ENCODE measurements at regions not wholly inside any gene's neighbourhood (a gene's known extent, or its start where the extent isn't known, plus 50 kb on each side); places are given as distances from the start of the nearest gene placed in this dataset.

DNA sequence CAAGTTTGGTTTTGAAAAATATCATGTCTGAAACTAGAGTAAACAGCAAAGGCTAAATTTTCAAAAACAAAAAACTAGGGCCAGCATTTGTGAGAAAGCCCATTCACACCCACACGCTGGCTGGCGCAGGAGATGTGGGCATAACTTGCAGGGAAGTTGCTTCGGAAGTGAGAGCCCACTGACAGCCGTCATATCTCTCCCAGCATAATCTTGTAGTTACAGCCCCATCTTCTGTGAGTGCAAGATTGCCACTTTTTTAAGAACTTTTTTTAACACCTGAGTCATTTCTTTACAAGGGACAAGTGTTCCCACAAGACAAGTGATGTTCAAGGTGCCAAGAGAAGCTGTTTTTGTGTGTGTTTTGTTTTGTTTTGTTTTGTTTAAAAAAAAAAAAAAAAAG lies 212.5 kb upstream of the CNR1 start:
- no peak for DNase-seq

DNA sequence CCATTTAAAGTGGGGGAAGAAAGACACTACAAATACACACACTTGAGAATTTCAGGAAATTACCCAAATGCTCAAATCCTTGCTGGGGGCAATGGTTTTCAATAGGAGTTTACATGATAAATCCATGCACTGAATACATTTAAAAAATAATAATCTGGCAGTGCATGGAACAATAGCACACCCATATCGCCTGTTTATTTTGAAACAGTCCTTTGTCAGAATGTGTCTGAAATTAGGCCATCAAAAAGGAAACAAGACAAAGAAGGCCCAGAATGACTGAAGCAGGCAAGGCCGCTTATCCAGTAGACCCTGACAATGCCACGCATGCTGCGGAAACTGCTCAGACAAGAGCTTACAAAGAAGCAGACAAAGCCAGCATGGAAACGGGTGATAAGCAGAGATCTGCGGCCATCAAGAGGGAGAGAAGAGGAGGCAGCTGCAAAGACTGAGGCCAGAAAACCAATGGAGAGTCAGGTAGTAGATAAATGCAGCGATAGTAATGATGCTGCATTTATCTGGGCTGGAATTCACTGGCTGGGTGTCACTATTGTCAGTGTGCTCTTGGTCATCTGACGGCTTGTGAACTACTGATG lies 211.9 kb upstream of the CNR1 start:
- no peak for DNase-seq

- no peak for DNase-seq
Measured at GRCh38 chr6:88376768-88377387, 210.7 kb upstream of the CNR1 start.

DNA sequence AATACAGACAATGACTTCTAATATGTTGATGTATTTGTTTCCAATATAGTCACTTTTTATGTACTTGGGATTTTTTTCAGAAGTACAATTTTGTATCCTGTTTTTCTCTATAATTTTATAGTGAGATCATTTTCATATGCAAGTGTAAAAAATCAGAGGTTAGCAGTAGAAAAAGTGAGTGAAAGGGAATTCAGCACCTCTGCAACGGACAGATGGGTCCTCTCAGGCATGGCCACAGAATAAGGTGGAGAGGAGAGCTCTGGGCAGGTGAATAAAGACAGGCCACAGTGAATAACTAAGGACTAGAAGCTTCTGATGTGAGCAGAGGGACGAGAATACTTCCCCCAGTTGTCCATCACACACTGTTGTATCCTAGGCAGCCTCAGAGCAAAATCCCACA lies 210.1 kb upstream of the CNR1 start:
- DNase-seq = no peak

DNA sequence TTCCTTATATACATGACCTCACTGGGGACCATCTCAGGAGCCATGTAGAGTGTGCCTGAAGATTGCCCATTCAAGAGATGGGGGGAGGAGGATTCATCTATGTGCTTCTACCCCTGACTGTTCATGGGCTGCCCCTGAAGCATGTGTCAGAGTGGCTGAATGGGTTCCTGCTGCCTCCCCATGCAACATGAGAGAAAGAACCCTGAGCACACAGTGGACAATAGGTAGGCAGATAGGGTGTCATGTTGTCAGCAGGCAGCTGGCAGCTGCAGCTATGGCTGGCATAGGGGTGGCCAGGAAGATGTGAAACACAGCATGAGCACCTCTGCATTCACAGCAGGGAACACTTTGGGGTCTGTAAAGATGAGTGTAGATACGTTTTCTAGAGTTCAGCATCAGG lies 208.4 kb upstream of the CNR1 start:
- DNase-seq = no peak

DNA sequence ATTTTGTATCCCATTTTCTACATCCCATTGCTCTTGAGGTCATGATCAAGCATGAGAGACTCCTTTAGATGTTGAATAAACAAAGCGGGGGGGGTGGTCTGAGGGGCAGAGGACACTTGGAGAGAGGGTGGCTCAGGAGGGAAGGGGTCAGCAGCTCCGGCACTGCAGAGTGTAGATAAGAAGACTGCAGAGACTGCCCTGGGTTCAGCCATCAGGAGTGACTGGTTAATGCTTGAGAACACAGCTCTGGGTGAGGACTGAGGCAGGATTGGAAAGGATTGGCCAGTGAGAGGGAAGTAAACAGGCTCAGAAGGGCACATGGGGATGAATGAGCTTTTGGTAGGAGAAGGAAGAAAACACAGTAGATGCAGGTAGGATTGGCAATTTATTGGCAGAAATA lies 205.3 kb upstream of the CNR1 start:
- DNase-seq = no peak

GRCh38 chr6:88370127-88370710 lies 204.1 kb upstream of the CNR1 start:
- no peak for DNase-seq

GRCh38 chr6:88369262-88369661 lies 203.1 kb upstream of the CNR1 start:
- DNase-seq = no peak

- no peak for DNase-seq
Measured at GRCh38 chr6:88368071-88368787, 202.1 kb upstream of the CNR1 start.

- DNase-seq = no peak
Measured at GRCh38 chr6:88367248-88367647, 201.1 kb upstream of the CNR1 start.

- DNase-seq = no peak
Measured at GRCh38 chr6:88366672-88367071, 200.5 kb upstream of the CNR1 start.

GRCh38 chr6:88365656-88366055 lies 199.5 kb upstream of the CNR1 start:
- DNase-seq = no peak

DNA sequence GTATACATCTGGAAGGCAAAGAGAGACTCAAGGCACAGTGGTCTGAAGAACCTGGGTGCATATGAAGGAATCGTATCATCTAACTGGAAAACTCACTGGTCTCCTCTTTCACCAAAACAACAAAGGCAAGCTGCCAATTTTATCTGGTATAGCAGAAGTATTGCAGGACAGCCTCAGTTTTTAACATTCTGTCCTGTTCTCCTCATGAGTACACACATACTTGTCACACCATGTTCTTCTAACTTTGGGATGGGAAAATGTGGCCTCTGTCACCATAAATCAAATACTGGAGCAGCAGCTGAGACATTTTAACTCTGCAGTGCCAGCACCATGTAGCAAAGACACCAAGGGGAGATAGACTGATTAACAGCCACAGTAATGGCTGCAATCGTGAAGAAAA lies 199.1 kb upstream of the CNR1 start:
- no peak for DNase-seq

GRCh38 chr6:88361754-88362153 lies 195.6 kb upstream of the CNR1 start:
- no peak for DNase-seq

GRCh38 chr6:88361298-88361697 lies 195.2 kb upstream of the CNR1 start:
- no peak for DNase-seq

- DNase-seq = no peak
Measured at GRCh38 chr6:88360203-88360797, 194.2 kb upstream of the CNR1 start.

DNA sequence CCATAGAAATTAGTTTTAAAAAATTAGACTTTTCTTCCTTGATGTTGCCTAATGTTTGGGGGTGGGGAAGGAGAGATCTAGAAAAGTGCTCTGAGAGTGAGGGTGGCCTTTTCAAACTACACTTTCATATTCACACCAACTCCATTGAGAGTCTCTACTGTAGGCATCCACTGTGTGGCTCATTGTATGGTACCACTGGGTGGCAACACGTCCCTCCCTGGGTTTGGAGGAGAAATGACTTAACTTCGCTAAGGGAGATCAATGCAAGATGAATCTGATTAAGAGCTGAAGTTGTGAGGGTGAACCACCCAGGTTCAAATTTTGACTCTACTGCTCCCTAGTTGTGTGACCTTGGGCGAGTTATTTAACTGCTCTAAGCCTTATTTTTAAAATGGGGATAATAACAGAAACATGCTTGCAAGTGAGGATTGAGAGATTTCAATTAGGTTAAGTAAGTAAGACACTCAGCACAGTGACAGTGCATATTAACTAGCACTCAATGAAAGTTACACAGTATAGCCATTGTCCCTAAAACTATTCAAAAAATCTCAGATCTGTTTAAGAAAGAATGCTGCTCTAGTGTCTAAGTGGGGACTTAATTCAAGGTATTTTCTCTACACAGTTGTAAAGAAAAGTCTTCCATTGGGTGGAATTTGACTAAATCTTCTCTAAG lies 193.5 kb upstream of the CNR1 start:
- no peak for DNase-seq

DNA sequence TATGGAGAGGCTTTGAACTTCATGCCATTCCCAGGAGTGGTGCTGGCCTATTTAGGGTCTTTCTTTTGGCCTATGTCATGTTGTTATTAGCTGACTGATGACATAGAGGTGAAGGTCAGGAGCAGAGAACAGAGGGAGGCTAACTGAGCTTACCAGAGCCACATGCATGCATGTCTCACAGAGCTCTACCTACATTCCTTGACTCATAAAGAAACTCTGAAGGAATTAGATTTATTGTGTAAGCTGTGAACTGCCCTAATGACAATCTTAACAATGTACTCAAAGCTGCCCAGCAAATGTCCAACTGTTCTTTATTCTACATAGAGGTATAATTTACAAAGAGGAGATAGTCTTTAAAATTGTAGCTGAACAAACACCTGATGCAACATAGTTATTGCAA lies 192.7 kb upstream of the CNR1 start:
- no peak for DNase-seq

GRCh38 chr6:88349511-88349910 lies 183.4 kb upstream of the CNR1 start:
- DNase-seq = no peak

DNA sequence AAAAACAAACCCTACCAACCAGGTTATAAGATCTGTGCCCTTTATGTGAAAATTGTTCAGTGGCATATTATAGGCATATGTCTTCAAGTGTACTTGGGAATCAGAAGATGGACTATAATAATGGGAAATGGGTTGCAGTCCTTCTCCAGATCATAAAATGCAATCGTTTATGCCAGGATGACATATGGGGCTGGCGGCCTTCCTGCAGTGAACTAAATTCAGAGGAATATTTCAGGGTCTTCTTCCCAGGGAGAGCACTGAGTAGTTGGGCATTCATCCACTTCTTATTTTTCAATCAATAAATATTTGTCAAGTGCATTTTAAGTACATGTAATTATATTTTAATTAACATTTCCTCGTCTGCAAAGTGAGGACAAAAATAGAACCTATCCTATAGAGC lies 176.2 kb upstream of the CNR1 start:
- no peak for DNase-seq

DNA sequence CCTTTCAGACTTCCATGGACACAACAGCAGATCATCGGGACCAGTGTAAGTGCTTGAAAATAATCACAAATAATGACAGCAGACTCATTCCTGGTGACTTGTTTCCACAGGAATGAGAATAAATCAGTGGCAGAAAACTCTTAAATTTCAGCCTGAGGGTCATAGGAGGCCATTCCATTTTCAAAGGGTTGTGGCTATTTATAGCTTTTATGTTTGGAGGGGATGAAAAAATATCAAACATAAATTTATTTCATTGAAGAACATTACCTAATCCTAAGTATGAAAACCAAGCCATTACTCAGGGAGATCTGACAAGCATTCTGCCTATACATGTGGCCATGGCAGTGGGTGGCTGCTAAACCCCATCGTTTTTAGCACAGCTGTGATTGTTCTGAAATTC lies 173.6 kb upstream of the CNR1 start:
- DNase-seq = no peak

GRCh38 chr6:88321306-88321705 lies 155.2 kb upstream of the CNR1 start:
- DNase-seq = no peak

- no peak for DNase-seq
Measured at GRCh38 chr6:88311561-88311960, 145.4 kb upstream of the CNR1 start.

Measured in activated CD4-positive, alpha-beta T cell treated with anti-CD3 and anti-CD28 coated beads, Interleukin-2, Interleukin-6, amounts not matched to agents 100 ng/mL and 50 ng/mL, durations not matched to agents 16 hours and 8 hours (primary cell).